ENCODE measurements at regions not wholly inside any gene's neighbourhood (a gene's known extent, or its start where the extent isn't known, plus 50 kb on each side); places are given as distances from the start of the nearest gene placed in this dataset.

GRCh38 chr2:15076668-15077067 is 444.2 kb downstream of the LRATD1 start:
- TF ChIP-seq ZNF239 (tag by site-specific recombination; IDR thresholded peaks at IDR 0.05) (no peak), CTCF (tag by site-specific recombination; IDR thresholded peaks at IDR 0.05) (no peak), BCL11A (tag by site-specific recombination; IDR thresholded peaks at IDR 0.05; ENCODE audit: low read depth) (no peak), ZFHX2 (tag by site-specific recombination; conservative IDR thresholded peaks at IDR 0.05) (no peak), ZBTB6 (tag by site-specific recombination; IDR thresholded peaks at IDR 0.05) (no peak), ZFP3 (tag by site-specific recombination; IDR thresholded peaks at IDR 0.05; ENCODE audit: low read depth) (no peak), KLF10 (tag by site-specific recombination; IDR thresholded peaks at IDR 0.05) (no peak), ZBTB7A (tag by site-specific recombination; IDR thresholded peaks at IDR 0.05; ENCODE audit: low read depth) (no peak), KLF7 (tag by site-specific recombination; IDR thresholded peaks at IDR 0.05; ENCODE audit: borderline replicate concordance) (no peak), ZNF776 (tag by site-specific recombination; IDR thresholded peaks at IDR 0.05; ENCODE audit: borderline replicate concordance) (no peak), ZEB2 (tag by site-specific recombination; IDR thresholded peaks at IDR 0.05) (no peak)

All from HEK293 (cell line).